ENCODE measurements at regions not wholly inside any gene's neighbourhood (a gene's known extent, or its start where the extent isn't known, plus 50 kb on each side); places are given as distances from the start of the nearest gene placed in this dataset.
"Not testable (repeated sequence)": the region's sequence is repeated elsewhere in the genome, so short reads cannot be mapped to it uniquely, and the experiment has no call there.

DNA sequence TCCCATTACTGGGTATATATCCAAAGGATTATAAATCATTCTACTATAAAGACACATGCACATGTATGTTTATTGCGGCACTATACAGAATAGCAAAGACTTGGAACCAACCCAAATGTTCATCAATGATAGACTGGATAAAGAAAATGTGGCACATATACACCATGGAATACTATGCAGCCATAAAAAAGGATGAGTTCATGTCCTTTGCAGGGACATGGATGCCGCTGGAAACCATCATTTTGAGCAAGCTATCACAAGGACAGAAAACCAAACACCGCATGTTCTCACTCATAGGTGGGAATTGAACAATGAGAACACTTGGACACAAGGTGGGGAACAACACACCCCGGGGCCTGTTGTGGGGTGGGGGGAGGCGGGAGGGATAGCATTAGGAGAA is 57.0 kb upstream of the NEUROD1 start:
- TF ChIP-seq, protein P1, sequence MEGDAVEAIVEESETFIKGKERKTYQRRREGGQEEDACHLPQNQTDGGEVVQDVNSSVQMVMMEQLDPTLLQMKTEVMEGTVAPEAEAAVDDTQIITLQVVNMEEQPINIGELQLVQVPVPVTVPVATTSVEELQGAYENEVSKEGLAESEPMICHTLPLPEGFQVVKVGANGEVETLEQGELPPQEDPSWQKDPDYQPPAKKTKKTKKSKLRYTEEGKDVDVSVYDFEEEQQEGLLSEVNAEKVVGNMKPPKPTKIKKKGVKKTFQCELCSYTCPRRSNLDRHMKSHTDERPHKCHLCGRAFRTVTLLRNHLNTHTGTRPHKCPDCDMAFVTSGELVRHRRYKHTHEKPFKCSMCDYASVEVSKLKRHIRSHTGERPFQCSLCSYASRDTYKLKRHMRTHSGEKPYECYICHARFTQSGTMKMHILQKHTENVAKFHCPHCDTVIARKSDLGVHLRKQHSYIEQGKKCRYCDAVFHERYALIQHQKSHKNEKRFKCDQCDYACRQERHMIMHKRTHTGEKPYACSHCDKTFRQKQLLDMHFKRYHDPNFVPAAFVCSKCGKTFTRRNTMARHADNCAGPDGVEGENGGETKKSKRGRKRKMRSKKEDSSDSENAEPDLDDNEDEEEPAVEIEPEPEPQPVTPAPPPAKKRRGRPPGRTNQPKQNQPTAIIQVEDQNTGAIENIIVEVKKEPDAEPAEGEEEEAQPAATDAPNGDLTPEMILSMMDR (IDR thresholded peaks at IDR 0.05) = not testable (repeated sequence)
- TF ChIP-seq POLR2A, POLR2AphosphoS5 (IDR thresholded peaks at IDR 0.05): not testable (repeated sequence)

Data from suprapubic skin (tissue), 4 donors.